ENCODE measurements at regions not wholly inside any gene's neighbourhood (a gene's known extent, or its start where the extent isn't known, plus 50 kb on each side); places are given as distances from the start of the nearest gene placed in this dataset.

GRCh38 chr6:8492536-8493133, 57.3 kb upstream of the SLC35B3 start:
- TF ChIP-seq GATA2 (IDR thresholded peaks at IDR 0.05; ENCODE audit: low read depth, low read length) = no peak
- TF ChIP-seq GATA3 (IDR thresholded peaks at IDR 0.05; ENCODE audit: low read depth, low read length) = no peak

All from SH-SY5Y (cell line).